IMR-90 (cell line): ENCODE measurements at regions not wholly inside any gene's neighbourhood (a gene's known extent, or its start where the extent isn't known, plus 50 kb on each side); places are given as distances from the start of the nearest gene placed in this dataset.

ENCODE experiments used
- ATAC-seq: fragments of 200-7000 bp; cut with Tn5 transposase; 2 replicates; pipeline ENCODE4 v1.9.1; 2020; ENCODE audit warnings: low read depth, mild to moderate bottlenecking, moderate library complexity
- BruUV-seq: library from RNA; stranded (reverse); fragments of 400-500 nt; replicated peaks from 2 replicates; lab custom pipeline; 2021; lab: Mats Ljungman, UMichigan
- CTCF ChIA-PET: fragments of 300-600 bp; formaldehyde crosslinking; extraction: SDS; loops from one replicate; lab custom pipeline; 2021; ENCODE audit warnings: antibody characterized with exemption; lab: Yijun Ruan, JAX
- POLR2A ChIA-PET: fragments of 300-600 bp; sonication (Branson Sonifier 250); formaldehyde crosslinking; loops from one replicate; lab custom pipeline; 2022; ENCODE audit warnings: antibody characterized with exemption; ENCODE audit not compliant: unreplicated experiment; lab: Charles Lee
- DNase-seq: peaks from one replicate; pipeline ENCODE4 v3.0.0; 2013
- H2AFZ ChIP-seq: replicated peaks from 2 replicates; pipeline ENCODE3; 2013; ENCODE audit warnings: low read length, mild to moderate bottlenecking; ENCODE audit not compliant: poor library complexity
- H2AK5ac ChIP-seq: 2 replicates; pipeline ENCODE4 v1.6.1; 2013; ENCODE audit warnings: low read depth, low read length, inconsistent platforms
- H2AK9ac ChIP-seq: replicated peaks from 2 replicates; pipeline ENCODE3; 2013; ENCODE audit warnings: mild to moderate bottlenecking, low read depth, low read length, moderate library complexity; ENCODE audit not compliant: poor library complexity
- H2BK120ac ChIP-seq: 2 replicates; pipeline ENCODE4 v1.6.1; 2013; ENCODE audit warnings: low read depth, low read length, inconsistent platforms
- H2BK15ac ChIP-seq: 3 replicates; pipeline ENCODE4 v1.6.1; 2013; ENCODE audit warnings: low read depth, low read length, inconsistent platforms
- H2BK20ac ChIP-seq: 2 replicates; pipeline ENCODE4 v1.6.1; 2013; ENCODE audit warnings: low read depth, mild to moderate bottlenecking, inconsistent platforms, low read length, moderate library complexity
- H2BK5ac ChIP-seq: 2 replicates; pipeline ENCODE4 v1.6.1; 2013; ENCODE audit warnings: mild to moderate bottlenecking, low read depth, low read length, inconsistent platforms; ENCODE audit not compliant: poor library complexity, severe bottlenecking
- H3K14ac ChIP-seq: replicated peaks from 2 replicates; pipeline ENCODE4 v1.6.1; 2013; ENCODE audit warnings: low read depth, low read length, inconsistent platforms
- H3K18ac ChIP-seq: 2 replicates; pipeline ENCODE4 v1.6.1; 2013; ENCODE audit warnings: low read depth, low read length, control low read depth
- H3K23ac ChIP-seq: 2 replicates; pipeline ENCODE4 v1.6.1; 2013; ENCODE audit warnings: low read depth, low read length, inconsistent platforms
- H3K27ac ChIP-seq: 2 replicates; pipeline ENCODE4 v1.5.1; 2013; ENCODE audit warnings: mild to moderate bottlenecking, control low read depth, low read length; ENCODE audit not compliant: insufficient read depth
- H3K27me3 ChIP-seq: 2 replicates; pipeline ENCODE4 v1.6.1; 2013; ENCODE audit warnings: low read length; ENCODE audit not compliant: control insufficient read depth, insufficient read depth
- H3K36me3 ChIP-seq: 2 replicates; pipeline ENCODE4 v1.6.1; 2013; ENCODE audit warnings: low read length, mixed read lengths; ENCODE audit not compliant: control insufficient read depth, insufficient read depth
- H3K4ac ChIP-seq: 2 replicates; pipeline ENCODE4 v1.6.1; 2013; ENCODE audit warnings: low read depth, low read length, inconsistent platforms
- H3K4me1 ChIP-seq: 2 replicates; pipeline ENCODE4 v1.6.1; 2013; ENCODE audit warnings: low read length, mixed read lengths; ENCODE audit not compliant: control insufficient read depth, insufficient read depth
- H3K4me2 ChIP-seq: 2 replicates; pipeline ENCODE4 v1.6.1; 2013; ENCODE audit warnings: low read depth, mild to moderate bottlenecking, control low read depth, low read length, moderate library complexity
- H3K4me3 ChIP-seq: 2 replicates; pipeline ENCODE4 v1.5.1; 2013; ENCODE audit warnings: low read depth, mild to moderate bottlenecking, control low read depth, low read length, moderate library complexity; ENCODE audit not compliant: insufficient read depth
- H3K56ac ChIP-seq: 2 replicates; pipeline ENCODE4 v1.6.1; 2013; ENCODE audit warnings: low read length, inconsistent platforms; ENCODE audit not compliant: insufficient read depth; ENCODE audit errors: extremely low read depth
- H3K79me1 ChIP-seq, 2 experiments: 2 replicates each; pipeline ENCODE4 v1.6.1; 2013; ENCODE audit warnings: low read length in 2 of 2, inconsistent platforms in 1 of 2, low read depth in 1 of 2
- H3K9ac ChIP-seq: 2 replicates; pipeline ENCODE4 v1.6.1; 2013; ENCODE audit warnings: low read depth, low read length, control low read depth
- H3K9me1 ChIP-seq: 2 replicates; pipeline ENCODE4 v1.6.1; 2013; ENCODE audit warnings: low read length, inconsistent platforms; ENCODE audit not compliant: insufficient read depth
- H3K9me3 ChIP-seq: 2 replicates; pipeline ENCODE4 v1.6.1; 2013; ENCODE audit warnings: low read length; ENCODE audit not compliant: control insufficient read depth, insufficient read depth
- H4K20me1 ChIP-seq: 2 replicates; pipeline ENCODE4 v1.6.1; 2013; ENCODE audit warnings: low read length, inconsistent platforms; ENCODE audit not compliant: insufficient read depth
- H4K5ac ChIP-seq: 2 replicates; pipeline ENCODE4 v1.6.1; 2013; ENCODE audit warnings: mild to moderate bottlenecking, low read depth, low read length, control low read depth
- H4K8ac ChIP-seq, 2 experiments: 2 replicates each; pipeline ENCODE4 v1.6.1; 2013; ENCODE audit warnings: low read depth in 2 of 2, low read length in 2 of 2, control low read depth in 1 of 2, inconsistent platforms in 1 of 2
- H4K91ac ChIP-seq: 2 replicates; pipeline ENCODE4 v1.6.1; 2013; ENCODE audit warnings: low read depth, low read length, inconsistent platforms; ENCODE audit not compliant: insufficient read depth
- BHLHE40 ChIP-seq: fragments of 150-350 bp; IDR thresholded peaks from 2 replicates; pipeline ENCODE4 v1.6.1; 2016; ENCODE audit warnings: mild to moderate bottlenecking, low read depth, low read length
- CEBPB ChIP-seq: IDR thresholded peaks from 2 replicates; pipeline ENCODE4 v1.6.1; 2012; ENCODE audit warnings: low read depth, low read length, improper control_type of control experiment
- CHD1 ChIP-seq: IDR thresholded peaks from 2 replicates; pipeline ENCODE4 v1.6.1; 2012; ENCODE audit warnings: low read depth, low read length, improper control_type of control experiment
- MAFK ChIP-seq: IDR thresholded peaks from 2 replicates; pipeline ENCODE4 v1.6.1; 2012; ENCODE audit warnings: low read depth, low read length, improper control_type of control experiment
- MAZ ChIP-seq: IDR thresholded peaks from 2 replicates; pipeline ENCODE4 v1.6.1; 2012; ENCODE audit warnings: low read depth, mild to moderate bottlenecking, low read length, improper control_type of control experiment, moderate library complexity, borderline replicate concordance
- MXI1 ChIP-seq: IDR thresholded peaks from 2 replicates; pipeline ENCODE4 v1.6.1; 2012; ENCODE audit warnings: low read depth, mild to moderate bottlenecking, low read length, moderate library complexity, borderline replicate concordance
- NFE2L2 ChIP-seq: fragments of 150-350 bp; IDR thresholded peaks from 2 replicates; pipeline ENCODE4 v1.6.1; 2016; ENCODE audit warnings: low read depth, mild to moderate bottlenecking, low read length
- POLR2A ChIP-seq: IDR thresholded peaks from 2 replicates; pipeline ENCODE4 v1.6.1; 2012; ENCODE audit warnings: mild to moderate bottlenecking, low read depth, low read length
- RAD21 ChIP-seq: IDR thresholded peaks from 2 replicates; pipeline ENCODE4 v1.6.1; 2012; ENCODE audit warnings: low read length, improper control_type of control experiment
- RCOR1 ChIP-seq: IDR thresholded peaks from 2 replicates; pipeline ENCODE4 v1.6.1; 2012; ENCODE audit warnings: mild to moderate bottlenecking, low read length, improper control_type of control experiment; ENCODE audit not compliant: insufficient replicate concordance
- RFX5 ChIP-seq: IDR thresholded peaks from 2 replicates; pipeline ENCODE4 v1.8.0; 2012; ENCODE audit warnings: low read depth, mild to moderate bottlenecking, low read length, moderate library complexity
- SMC3 ChIP-seq: fragments of 150-350 bp; IDR thresholded peaks from 2 replicates; pipeline ENCODE4 v1.6.1; 2016; ENCODE audit warnings: low read depth, mild to moderate bottlenecking, antibody characterized with exemption, low read length, moderate library complexity
- WGBS, 2 experiments: methylation state at CpG; one replicate each; pipeline versions ENCODE4 v1.1.5 to v1.1.7; 2013; ENCODE audit warnings: missing lambda C conversion rate in 2 of 2; ENCODE audit not compliant: insufficient read length in 1 of 2; ENCODE audit errors: extremely low coverage in 2 of 2; 5-methylcytosine and 5-hydroxymethylcytosine counted together
- dilution Hi-C: fragments of 300-500 bp; cut with HindIII; formaldehyde crosslinking; loops from one replicate; pipeline ENCODE4 v1.14.3; 2018; ENCODE audit warnings: low sequenced_read_pairs; ENCODE audit not compliant: unreplicated experiment
- in situ Hi-C: fragments of 300-500 bp; cut with MboI; formaldehyde crosslinking; loops from 3 replicates; pipeline ENCODE4 v1.14.3; 2019; ENCODE audit warnings: low sequenced_read_pairs, inconsistent platforms, mixed read lengths
- intact Hi-C: fragments of 100-400 bp; cut with micrococcal nuclease; formaldehyde crosslinking; loops from 2 replicates; pipeline ENCODE4 v1.10.0; 2022
- TF ChIP-seq, protein P1 (sequence below): fragments of 150-350 bp; IDR thresholded peaks from 2 replicates; pipeline ENCODE4 v1.6.1; 2016; ENCODE audit warnings: low read depth, mild to moderate bottlenecking, low read length, moderate library complexity, borderline replicate concordance
- TF ChIP-seq, protein P2 (sequence below): fragments of 150-350 bp; IDR thresholded peaks from 2 replicates; pipeline ENCODE4 v1.6.1; 2017; ENCODE audit warnings: mild to moderate bottlenecking, antibody characterized with exemption, low read length, low read depth
- TF ChIP-seq, protein P3 (sequence below): conservative IDR thresholded peaks from 2 replicates; pipeline ENCODE4 v1.5.1; 2012; ENCODE audit warnings: mild to moderate bottlenecking, low read depth, low read length, improper control_type of control experiment

DNA sequence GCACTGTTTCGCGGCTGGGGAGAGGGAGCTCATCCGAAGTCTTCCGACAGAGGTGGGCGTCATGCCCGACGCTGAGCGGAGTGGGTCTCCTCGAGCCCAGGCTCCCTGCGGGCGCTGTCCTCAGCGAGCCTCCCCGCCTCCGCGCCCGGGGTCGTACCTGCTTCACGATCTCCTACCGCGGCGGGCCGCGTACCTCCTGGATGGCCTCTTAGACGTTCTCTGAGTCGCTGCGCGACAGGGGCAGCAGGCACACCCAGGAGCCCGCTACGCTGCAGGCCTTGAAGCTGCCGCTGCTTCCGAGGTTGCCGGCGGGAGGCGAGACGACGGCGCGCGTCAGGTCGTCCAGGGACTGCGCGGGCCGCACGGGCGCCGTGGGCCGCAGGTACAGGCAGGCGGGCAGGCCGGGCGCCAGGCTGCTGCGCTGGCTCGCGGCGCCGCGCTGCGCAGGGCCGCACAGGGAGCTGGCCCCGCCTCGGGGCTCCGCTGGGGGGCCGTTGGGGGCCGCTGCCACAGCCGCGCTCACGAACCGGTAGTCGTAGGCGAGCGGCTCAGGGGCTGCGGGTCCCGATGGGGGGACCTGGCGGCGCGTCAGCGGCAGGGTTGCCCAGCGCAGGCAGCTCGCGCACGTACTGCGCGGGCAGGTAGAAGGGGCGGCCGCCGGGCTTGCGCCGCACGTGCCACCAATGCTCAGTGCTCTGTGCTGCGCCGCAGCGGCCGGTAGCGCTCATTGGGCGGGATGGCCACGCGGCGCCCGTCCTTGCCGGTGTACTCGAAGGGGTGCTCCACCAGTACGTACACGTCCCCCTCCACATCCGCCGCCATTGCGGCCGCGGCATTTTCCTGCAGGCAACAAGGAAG lies 116.4 kb upstream of the SMURF2 start:
- Histone ChIP-seq H3K14ac (no peak overlapping the region), H2BK15ac (no peak overlapping the region), H3K9me1 (peaks cover 4% of the 10 kb centered on the region; the same call in 1 of the 2 replicates), H4K8ac (no peak overlapping the region), H3K4me2 (no peak overlapping the region), H4K5ac (no peak overlapping the region), H3K36me3 (peaks cover 10% of the 10 kb centered on the region; the same call in 1 of the 2 replicates), H3K9me3 (no peaks in the 10 kb centered on the region), H4K91ac (no peak overlapping the region), H2AK9ac (no peak overlapping the region), H2AK5ac (peak overlapping the region; percentile 6; the same call in 1 of the 2 replicates), H3K27me3 (no peaks in the 10 kb centered on the region; the same call in 1 of the 2 replicates), H3K79me1 (peaks cover 0 to 28% of the 10 kb centered on the region in 2 experiments; a peak in 1 of 4 replicates), H3K9ac (no peak overlapping the region), H3K27ac (no peak overlapping the region), H3K4me3 (no peak overlapping the region), H4K20me1 (no peaks in the 10 kb centered on the region), H3K4me1 (peaks cover 11% of the 10 kb centered on the region), H2AFZ (no peak overlapping the region), H3K4ac (no peak overlapping the region), H3K56ac (no peak overlapping the region), H3K23ac (no peak overlapping the region), H3K18ac (no peak overlapping the region), H2BK120ac (no peak overlapping the region), H2BK5ac (no peak overlapping the region), H2BK20ac (no peak overlapping the region)
- no TSS peak for BruUV-seq
- intact Hi-C loops (loop anchor here (10.0 kb wide), 1 partner anchor 416 kb away; no protein-coding TSS in a partner anchor), dilution Hi-C loops (no loop called here), in situ Hi-C loops (no loop called here)
- ChIA-PET POLR2A (no interaction called here), CTCF (no interaction called here)
- ATAC-seq = no peak
- 43% methylated on average over 92 of the region's 107 CpGs; no CpG with 5 or more reads in 1 of the 2 experiments for WGBS, 2 experiments
- no peak for DNase-seq
- no peak for TF ChIP-seq BHLHE40
- TF ChIP-seq MAZ = no peak
- TF ChIP-seq MAFK = no peak
- TF ChIP-seq CEBPB = no peak
- TF ChIP-seq POLR2A = no peak
- TF ChIP-seq, protein P1, sequence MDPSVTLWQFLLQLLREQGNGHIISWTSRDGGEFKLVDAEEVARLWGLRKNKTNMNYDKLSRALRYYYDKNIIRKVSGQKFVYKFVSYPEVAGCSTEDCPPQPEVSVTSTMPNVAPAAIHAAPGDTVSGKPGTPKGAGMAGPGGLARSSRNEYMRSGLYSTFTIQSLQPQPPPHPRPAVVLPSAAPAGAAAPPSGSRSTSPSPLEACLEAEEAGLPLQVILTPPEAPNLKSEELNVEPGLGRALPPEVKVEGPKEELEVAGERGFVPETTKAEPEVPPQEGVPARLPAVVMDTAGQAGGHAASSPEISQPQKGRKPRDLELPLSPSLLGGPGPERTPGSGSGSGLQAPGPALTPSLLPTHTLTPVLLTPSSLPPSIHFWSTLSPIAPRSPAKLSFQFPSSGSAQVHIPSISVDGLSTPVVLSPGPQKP = no peak
- TF ChIP-seq CHD1 = no peak
- TF ChIP-seq RAD21 = no peak
- TF ChIP-seq SMC3 = no peak
- TF ChIP-seq, protein P2, sequence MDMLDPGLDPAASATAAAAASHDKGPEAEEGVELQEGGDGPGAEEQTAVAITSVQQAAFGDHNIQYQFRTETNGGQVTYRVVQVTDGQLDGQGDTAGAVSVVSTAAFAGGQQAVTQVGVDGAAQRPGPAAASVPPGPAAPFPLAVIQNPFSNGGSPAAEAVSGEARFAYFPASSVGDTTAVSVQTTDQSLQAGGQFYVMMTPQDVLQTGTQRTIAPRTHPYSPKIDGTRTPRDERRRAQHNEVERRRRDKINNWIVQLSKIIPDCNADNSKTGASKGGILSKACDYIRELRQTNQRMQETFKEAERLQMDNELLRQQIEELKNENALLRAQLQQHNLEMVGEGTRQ = no peak
- no peak for TF ChIP-seq MXI1
- TF ChIP-seq, protein P3, sequence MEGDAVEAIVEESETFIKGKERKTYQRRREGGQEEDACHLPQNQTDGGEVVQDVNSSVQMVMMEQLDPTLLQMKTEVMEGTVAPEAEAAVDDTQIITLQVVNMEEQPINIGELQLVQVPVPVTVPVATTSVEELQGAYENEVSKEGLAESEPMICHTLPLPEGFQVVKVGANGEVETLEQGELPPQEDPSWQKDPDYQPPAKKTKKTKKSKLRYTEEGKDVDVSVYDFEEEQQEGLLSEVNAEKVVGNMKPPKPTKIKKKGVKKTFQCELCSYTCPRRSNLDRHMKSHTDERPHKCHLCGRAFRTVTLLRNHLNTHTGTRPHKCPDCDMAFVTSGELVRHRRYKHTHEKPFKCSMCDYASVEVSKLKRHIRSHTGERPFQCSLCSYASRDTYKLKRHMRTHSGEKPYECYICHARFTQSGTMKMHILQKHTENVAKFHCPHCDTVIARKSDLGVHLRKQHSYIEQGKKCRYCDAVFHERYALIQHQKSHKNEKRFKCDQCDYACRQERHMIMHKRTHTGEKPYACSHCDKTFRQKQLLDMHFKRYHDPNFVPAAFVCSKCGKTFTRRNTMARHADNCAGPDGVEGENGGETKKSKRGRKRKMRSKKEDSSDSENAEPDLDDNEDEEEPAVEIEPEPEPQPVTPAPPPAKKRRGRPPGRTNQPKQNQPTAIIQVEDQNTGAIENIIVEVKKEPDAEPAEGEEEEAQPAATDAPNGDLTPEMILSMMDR = no peak
- TF ChIP-seq RFX5 = no peak
- TF ChIP-seq NFE2L2 = no peak
- no peak for TF ChIP-seq RCOR1
